HEK293 (cell line): ENCODE measurements at regions not wholly inside any gene's neighbourhood (a gene's known extent, or its start where the extent isn't known, plus 50 kb on each side); places are given as distances from the start of the nearest gene placed in this dataset.

Experiments
- CTCF ChIA-PET: fragments of 350-600 bp; formaldehyde crosslinking; extraction: SDS; loops from one replicate; lab custom pipeline; 2021; ENCODE audit warnings: antibody characterized with exemption; lab: Yijun Ruan, JAX
- POLR2A ChIA-PET: fragments of 300-600 bp; formaldehyde crosslinking; extraction: SDS; loops from one replicate; lab custom pipeline; 2020; ENCODE audit warnings: antibody characterized with exemption, inconsistent platforms; lab: Yijun Ruan, JAX
- H3K27ac ChIP-seq: fragments of 200-500 bp; sonication (Bioruptor generic); 2 replicates; pipeline ENCODE4 v1.5.1; 2014; ENCODE audit warnings: low read depth, low read length, control low read depth, inconsistent platforms; ENCODE audit errors: extremely low read depth
- H3K36me3 ChIP-seq, 2 experiments: fragments of 200-500 bp in 1 of 2; sonication (Bioruptor generic) in 1 of 2; 1 replicate in 1 of 2; 2 replicates in 1 of 2; pipeline ENCODE4 v1.5.1; 2014 to 2017; ENCODE audit warnings: inconsistent platforms in 2 of 2, low read length in 2 of 2; ENCODE audit not compliant: control insufficient read depth in 2 of 2, insufficient read depth in 1 of 2
- H3K4me1 ChIP-seq: fragments of 200-500 bp; sonication (Bioruptor generic); 2 replicates; pipeline ENCODE4 v1.5.1; 2014; ENCODE audit warnings: mild to moderate bottlenecking, low read length, inconsistent platforms; ENCODE audit not compliant: control insufficient read depth, insufficient read depth
- H3K4me3 ChIP-seq: 2 replicates; pipeline ENCODE4 v1.5.1; 2011; ENCODE audit warnings: low read depth, mild to moderate bottlenecking, control low read depth, low read length, moderate library complexity
- H3K9me3 ChIP-seq: fragments of 200-500 bp; sonication (Bioruptor generic); 2 replicates; pipeline ENCODE4 v1.5.1; 2014; ENCODE audit warnings: low read depth, low read length, inconsistent platforms; ENCODE audit not compliant: control insufficient read depth, insufficient read depth
- AEBP2 ChIP-seq: fragments of 450-650 bp; formaldehyde crosslinking; IDR thresholded peaks from 2 replicates; pipeline ENCODE4 v1.5.1; 2016; ENCODE audit warnings: missing biosample characterization, missing genetic modification characterization, borderline replicate concordance
- HOXA7 ChIP-seq: sonication (generic); formaldehyde crosslinking; IDR thresholded peaks from 2 replicates; pipeline ENCODE4 v1.8.1; 2022; ENCODE audit warnings: missing genetic modification reagents, borderline replicate concordance
- INSM2 ChIP-seq: fragments of 450-650 bp; formaldehyde crosslinking; IDR thresholded peaks from 2 replicates; pipeline ENCODE4 v1.5.1; 2016; ENCODE audit warnings: missing biosample characterization, missing genetic modification characterization
- PRDM2 ChIP-seq: fragments of 450-650 bp; formaldehyde crosslinking; IDR thresholded peaks from 2 replicates; pipeline ENCODE4 v1.5.1; 2016; ENCODE audit warnings: missing biosample characterization, missing genetic modification characterization, borderline replicate concordance
- PRDM6 ChIP-seq: fragments of 450-650 bp; formaldehyde crosslinking; IDR thresholded peaks from 2 replicates; pipeline ENCODE4 v1.5.1; 2017; ENCODE audit warnings: missing biosample characterization, missing genetic modification characterization
- SALL2 ChIP-seq: fragments of 450-650 bp; formaldehyde crosslinking; IDR thresholded peaks from 2 replicates; pipeline ENCODE4 v1.5.0; 2017; ENCODE audit warnings: missing biosample characterization, mild to moderate bottlenecking, missing genetic modification characterization, borderline replicate concordance
- ZFP69B ChIP-seq: fragments of 450-650 bp; formaldehyde crosslinking; IDR thresholded peaks from 2 replicates; pipeline ENCODE4 v1.5.1; 2016; ENCODE audit warnings: missing biosample characterization, missing genetic modification characterization
- ZIC2 ChIP-seq: fragments of 450-650 bp; formaldehyde crosslinking; IDR thresholded peaks from 2 replicates; pipeline ENCODE4 v1.5.1; 2016; ENCODE audit warnings: missing biosample characterization, missing genetic modification characterization
- ZNF121 ChIP-seq: fragments of 450-650 bp; formaldehyde crosslinking; IDR thresholded peaks from 2 replicates; pipeline ENCODE4 v1.5.1; 2016; ENCODE audit warnings: missing biosample characterization, missing genetic modification characterization
- ZNF140 ChIP-seq: fragments of 450-650 bp; formaldehyde crosslinking; IDR thresholded peaks from 2 replicates; pipeline ENCODE4 v1.5.1; 2016; ENCODE audit warnings: missing biosample characterization, missing genetic modification characterization
- ZNF19 ChIP-seq: fragments of 450-650 bp; formaldehyde crosslinking; IDR thresholded peaks from 2 replicates; pipeline ENCODE4; 2016; ENCODE audit warnings: missing biosample characterization, missing genetic modification characterization, low read depth
- ZNF449 ChIP-seq: fragments of 450-650 bp; formaldehyde crosslinking; IDR thresholded peaks from 2 replicates; pipeline ENCODE4 v1.5.1; 2017; ENCODE audit warnings: missing biosample characterization, mild to moderate bottlenecking, missing genetic modification characterization, moderate library complexity
- ZNF701 ChIP-seq: fragments of 450-650 bp; formaldehyde crosslinking; IDR thresholded peaks from 2 replicates; pipeline ENCODE4 v1.5.1; 2016; ENCODE audit warnings: missing biosample characterization, missing genetic modification characterization
- ZNF776 ChIP-seq: fragments of 450-650 bp; formaldehyde crosslinking; IDR thresholded peaks from 2 replicates; pipeline ENCODE4 v1.5.0; 2017; ENCODE audit warnings: missing biosample characterization, missing genetic modification characterization, borderline replicate concordance
- ZNF837 ChIP-seq: fragments of 450-650 bp; formaldehyde crosslinking; IDR thresholded peaks from 2 replicates; pipeline ENCODE4 v1.5.1; 2016; ENCODE audit warnings: missing biosample characterization, missing genetic modification characterization
- ZXDB ChIP-seq: fragments of 450-650 bp; formaldehyde crosslinking; IDR thresholded peaks from 2 replicates; pipeline ENCODE4 v1.5.1; 2016; ENCODE audit warnings: missing biosample characterization, missing genetic modification characterization

- H3K36me3 ChIP-seq: no peaks in the 10 kb centered on the region
- H3K4me3 ChIP-seq: no peak overlapping the region
- ChIA-PET CTCF (no interaction called here), POLR2A (no interaction called here)
- H3K9me3 ChIP-seq: no peaks in the 10 kb centered on the region; the same call in 1 of the 2 replicates
- TF ChIP-seq ZNF776 (no peak), ZNF140 (tag by site-specific recombination) (no peak), AEBP2 (tag by site-specific recombination) (no peak), ZXDB (no peak), SALL2 (no peak), PRDM2 (tag by site-specific recombination) (no peak), PRDM6 (tag by site-specific recombination) (no peak), ZNF701 (tag by site-specific recombination) (no peak), ZIC2 (no peak)
- no peaks in the 10 kb centered on the region for H3K4me1 ChIP-seq
- H3K27ac ChIP-seq: no peak overlapping the region
Measured at GRCh38 chr5:40292006-40292405, 387.7 kb upstream of the PTGER4 start.

- Histone ChIP-seq H3K27ac (no peak overlapping the region), H3K9me3 (no peaks in the 10 kb centered on the region), H3K36me3 (no peaks in the 10 kb centered on the region), H3K4me3 (no peak overlapping the region), H3K4me1 (no peaks in the 10 kb centered on the region)
- TF ChIP-seq ZFP69B: no peak
- TF ChIP-seq ZNF776: no peak
- TF ChIP-seq ZNF449 (tag by site-specific recombination): no peak
- TF ChIP-seq ZNF121 (tag by site-specific recombination): no peak
- no peak for TF ChIP-seq INSM2 (tag by site-specific recombination)
- no peak for TF ChIP-seq ZNF837 (tag by site-specific recombination)
- no peak for TF ChIP-seq HOXA7 (CRISPR knock-in tag)
- TF ChIP-seq ZNF19 (tag by site-specific recombination): no peak
- POLR2A ChIA-PET: no interaction called here
- CTCF ChIA-PET: no interaction called here
Measured at GRCh38 chr5:40291338-40291737, 388.4 kb upstream of the PTGER4 start.
